EL (cell line): ENCODE measurements at regions not wholly inside any gene's neighbourhood (a gene's known extent, or its start where the extent isn't known, plus 50 kb on each side); places are given as distances from the start of the nearest gene placed in this dataset.
A peak's percentile ranks its signal among the peaks of the same experiment; 100 is the strongest.

ENCODE experiments used
- DNase-seq: peaks from one replicate; pipeline ENCODE4 v3.0.0-alpha.2; 2016

- DNase-seq: no peak
These were observed 51.9 kb upstream of the IGSF9B start for GRCh38 chr11:134008634-134009071.

- no peak for DNase-seq
These were observed 55.4 kb upstream of the JAM3 start for GRCh38 chr11:134013518-134013917.

DNA sequence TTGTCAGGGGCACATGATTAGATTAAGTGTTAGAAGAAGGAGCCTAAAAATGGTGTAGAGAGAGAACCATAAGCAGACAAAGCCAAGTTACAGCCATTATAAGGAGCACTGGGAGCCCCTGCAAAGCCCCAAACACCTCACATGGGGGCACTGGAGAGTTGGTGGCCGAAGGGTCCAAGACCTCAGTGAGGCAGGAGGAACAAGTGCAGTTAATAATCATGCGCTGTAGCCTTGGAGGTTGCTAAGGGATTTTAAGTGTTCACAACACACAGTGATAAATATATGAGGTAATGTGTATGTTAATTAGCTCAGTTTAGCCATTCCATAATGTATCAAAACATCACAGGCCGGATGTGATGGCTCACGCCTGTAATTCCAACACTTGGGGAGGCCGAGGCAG lies 54.4 kb upstream of the JAM3 start:
- DNase-seq: peak; percentile 34

DNA sequence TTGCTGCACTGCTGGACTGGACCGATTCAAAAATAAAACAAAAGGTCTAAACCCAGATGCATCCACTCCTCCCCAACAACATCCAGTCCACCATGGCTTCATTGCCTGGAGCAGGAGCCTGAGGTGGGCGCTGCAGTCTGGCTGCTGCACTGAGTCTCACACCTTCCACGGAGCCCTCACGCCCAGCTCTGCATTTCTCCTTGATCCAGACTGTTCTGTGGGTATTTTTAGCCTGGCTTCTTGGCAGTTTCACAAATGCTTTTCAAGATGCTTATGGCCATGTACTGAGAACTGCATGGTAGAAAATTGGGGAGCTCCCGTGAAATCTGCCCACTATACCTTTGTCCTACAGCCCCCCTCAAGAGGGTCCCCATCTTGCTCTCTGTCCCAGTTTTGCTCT lies 53.3 kb upstream of the JAM3 start:
- DNase-seq: no peak

DNA sequence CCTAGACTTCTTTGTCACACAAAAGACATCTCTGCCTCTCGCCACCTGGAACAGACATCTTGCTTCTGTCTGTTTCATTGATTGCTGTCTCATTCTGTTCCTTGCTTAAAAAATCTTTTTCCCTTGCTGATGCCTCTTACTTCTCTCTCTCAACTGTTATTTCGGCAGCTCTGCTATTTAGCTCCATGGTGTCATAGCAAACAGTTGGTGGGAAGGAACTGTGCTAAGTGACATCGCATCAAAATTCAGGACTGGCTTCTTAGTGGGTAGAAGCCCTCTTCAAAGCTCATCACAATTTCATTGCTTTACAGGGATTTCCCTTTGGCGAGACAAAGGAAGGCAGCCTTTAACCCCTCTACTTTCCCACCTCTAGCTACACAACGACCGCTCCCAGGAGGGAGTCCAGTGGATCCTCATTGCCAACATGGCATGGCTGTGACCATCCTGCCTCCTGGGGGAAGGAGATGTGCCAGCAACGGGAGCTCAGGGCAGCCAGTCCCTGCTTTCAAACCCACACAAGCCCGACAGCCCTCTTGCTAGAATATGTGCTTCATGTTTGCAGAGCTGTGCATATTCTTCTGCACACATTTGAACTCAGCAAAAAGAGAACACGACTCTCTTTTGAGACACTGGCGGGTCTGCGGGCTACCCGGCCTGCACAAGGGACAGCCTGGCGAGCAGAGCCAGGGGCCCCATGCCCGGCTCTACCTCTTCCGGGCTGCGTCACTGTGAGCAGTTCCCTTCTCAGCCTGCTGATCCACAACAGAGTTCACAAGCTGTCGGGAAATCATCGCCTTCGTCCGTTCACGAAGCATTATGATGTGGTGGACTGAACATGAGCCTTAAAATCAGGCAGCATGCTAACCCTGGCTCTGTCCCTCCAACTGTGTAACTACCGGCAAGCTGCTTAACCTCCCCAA lies 51.1 kb upstream of the JAM3 start:
- DNase-seq: no peak
